ENCODE measurements at regions not wholly inside any gene's neighbourhood (a gene's known extent, or its start where the extent isn't known, plus 50 kb on each side); places are given as distances from the start of the nearest gene placed in this dataset.

DNA sequence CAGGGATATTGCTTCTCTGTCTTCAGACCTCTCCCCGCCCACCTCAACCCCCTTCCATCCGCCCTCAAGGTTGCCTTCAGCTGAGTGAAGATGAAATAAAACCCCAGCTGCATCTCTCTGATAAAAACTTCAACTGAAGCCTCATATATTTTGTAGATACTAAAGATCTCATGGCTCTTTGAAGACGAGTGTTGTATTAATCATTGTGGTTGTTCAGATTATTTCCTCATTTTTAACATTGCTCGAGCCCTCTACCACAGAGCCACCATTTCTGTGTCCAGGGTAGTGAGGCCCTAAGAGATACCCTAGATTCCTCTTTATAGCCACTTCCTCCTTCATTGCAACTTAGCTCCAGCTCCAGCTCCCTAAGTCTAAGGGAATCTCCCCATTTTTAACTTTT, 312.8 kb upstream of the ZNF507 start:
- no peak for TF ChIP-seq ZFX (IDR thresholded peaks at IDR 0.05)
- TF ChIP-seq, protein P1, sequence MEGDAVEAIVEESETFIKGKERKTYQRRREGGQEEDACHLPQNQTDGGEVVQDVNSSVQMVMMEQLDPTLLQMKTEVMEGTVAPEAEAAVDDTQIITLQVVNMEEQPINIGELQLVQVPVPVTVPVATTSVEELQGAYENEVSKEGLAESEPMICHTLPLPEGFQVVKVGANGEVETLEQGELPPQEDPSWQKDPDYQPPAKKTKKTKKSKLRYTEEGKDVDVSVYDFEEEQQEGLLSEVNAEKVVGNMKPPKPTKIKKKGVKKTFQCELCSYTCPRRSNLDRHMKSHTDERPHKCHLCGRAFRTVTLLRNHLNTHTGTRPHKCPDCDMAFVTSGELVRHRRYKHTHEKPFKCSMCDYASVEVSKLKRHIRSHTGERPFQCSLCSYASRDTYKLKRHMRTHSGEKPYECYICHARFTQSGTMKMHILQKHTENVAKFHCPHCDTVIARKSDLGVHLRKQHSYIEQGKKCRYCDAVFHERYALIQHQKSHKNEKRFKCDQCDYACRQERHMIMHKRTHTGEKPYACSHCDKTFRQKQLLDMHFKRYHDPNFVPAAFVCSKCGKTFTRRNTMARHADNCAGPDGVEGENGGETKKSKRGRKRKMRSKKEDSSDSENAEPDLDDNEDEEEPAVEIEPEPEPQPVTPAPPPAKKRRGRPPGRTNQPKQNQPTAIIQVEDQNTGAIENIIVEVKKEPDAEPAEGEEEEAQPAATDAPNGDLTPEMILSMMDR (conservative IDR thresholded peaks at IDR 0.05), result no peak
- no peak overlapping the region for H3K27ac ChIP-seq

DNA sequence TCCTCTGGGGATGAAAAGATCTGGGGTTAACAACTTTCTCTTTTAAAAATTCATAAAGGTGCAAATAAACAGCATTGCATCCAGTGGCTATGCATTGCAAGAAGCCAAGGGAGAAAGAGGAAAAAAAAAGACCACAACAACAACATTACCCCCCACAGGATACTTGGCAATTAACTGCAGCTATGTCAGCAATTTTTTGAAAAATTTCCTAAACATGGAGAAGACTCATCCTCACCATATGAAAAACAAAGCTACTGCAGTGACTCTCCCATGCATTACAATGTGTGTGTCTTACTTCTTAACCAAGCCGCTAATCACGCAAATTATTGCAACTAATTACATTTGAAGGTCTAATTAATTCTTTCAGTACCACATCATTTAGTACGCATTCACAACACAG, 309.8 kb upstream of the ZNF507 start:
- TF ChIP-seq, protein P1 (conservative IDR thresholded peaks at IDR 0.05), result no peak
- TF ChIP-seq ZFX (IDR thresholded peaks at IDR 0.05), result no peak
- H3K27ac ChIP-seq, result no peak overlapping the region

DNA sequence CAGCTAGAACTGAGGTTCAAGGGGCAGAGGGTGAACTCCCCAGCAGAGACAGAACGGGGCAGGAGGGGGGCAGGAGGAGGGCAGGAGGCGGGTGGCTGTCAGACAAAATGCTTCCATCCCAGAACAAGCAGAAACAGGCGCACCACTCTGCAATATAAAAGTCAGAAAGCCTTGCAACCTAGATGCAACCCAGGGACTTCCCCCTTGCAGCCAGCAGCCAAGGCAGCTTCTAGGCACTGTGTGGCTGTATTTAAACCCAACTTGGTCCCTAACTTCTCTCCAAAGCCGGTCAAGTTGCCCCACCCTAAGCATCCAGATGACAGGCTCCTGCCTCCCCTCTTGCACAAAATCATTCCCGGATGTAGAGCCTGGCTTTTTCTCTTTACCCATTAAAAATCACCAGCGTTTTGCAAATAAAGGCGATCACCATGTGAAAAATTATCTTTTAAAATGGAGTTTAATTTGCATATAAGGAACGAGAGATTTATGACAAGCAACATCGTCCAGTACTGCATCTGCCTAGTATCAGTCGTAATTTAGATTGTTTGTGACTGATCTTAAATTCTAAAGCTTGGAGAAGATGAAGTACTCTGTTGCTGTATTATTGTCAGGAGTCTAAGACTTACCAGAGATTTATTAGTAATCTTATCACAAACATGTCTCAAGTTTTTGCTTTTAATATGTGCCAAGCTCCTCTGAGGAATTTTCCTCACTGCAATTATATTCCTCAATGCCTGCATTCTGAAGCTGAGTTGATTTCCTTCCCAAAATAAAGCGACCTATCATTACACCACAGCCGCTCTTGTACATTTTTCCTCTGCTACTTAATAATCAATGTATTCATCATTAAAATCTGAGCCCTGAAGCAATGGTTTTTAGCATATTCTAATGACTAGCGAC, 307.1 kb upstream of the ZNF507 start:
- TF ChIP-seq, protein P1 (conservative IDR thresholded peaks at IDR 0.05), result no peak
- TF ChIP-seq ZFX (IDR thresholded peaks at IDR 0.05), result no peak

DNA sequence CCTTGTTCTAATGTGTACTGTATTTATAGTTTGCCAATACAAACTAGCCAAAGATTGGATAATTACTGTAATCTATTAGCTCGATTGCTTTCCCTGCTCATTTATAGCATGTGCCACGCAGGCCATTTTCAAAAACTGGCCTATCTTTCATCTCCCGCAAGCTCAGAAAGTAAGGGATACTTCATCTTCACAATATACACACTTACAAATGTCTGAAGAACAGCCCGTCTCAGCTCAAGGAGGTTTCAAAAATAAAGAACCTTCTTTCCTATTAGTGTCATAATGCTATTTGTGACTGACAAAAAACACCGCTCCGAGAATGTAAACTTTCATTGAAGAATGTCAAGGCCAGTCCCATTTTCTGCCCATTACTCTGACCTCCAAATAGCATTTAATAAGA, 306.4 kb upstream of the ZNF507 start:
- H3K27ac ChIP-seq, result no peak overlapping the region

More for the DNA sequence above, 307.1 kb upstream of the ZNF507 start:
- no peak overlapping the region for H3K27ac ChIP-seq

DNA sequence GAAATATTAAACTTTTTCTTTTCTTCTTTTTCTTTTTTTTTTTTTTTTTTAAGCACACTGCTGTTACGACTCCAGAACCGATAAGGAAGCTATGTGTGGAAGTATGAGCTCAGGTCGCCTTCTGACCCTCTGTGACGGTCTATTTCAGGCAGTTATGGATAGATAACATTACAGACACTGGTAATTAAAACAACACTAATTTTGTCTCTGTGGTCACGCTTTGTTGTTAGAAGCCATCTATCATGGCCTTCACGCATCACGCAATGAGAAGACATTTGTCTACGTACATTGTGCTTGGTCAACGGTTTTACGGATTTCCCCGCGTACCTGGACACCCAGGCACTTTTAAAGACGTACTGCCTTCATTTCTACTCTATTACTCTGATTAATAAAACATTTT, 306.0 kb upstream of the ZNF507 start:
- no peak for TF ChIP-seq ZFX (IDR thresholded peaks at IDR 0.05)
- TF ChIP-seq, protein P1 (conservative IDR thresholded peaks at IDR 0.05), result no peak
- no peak overlapping the region for H3K27ac ChIP-seq

More for the DNA sequence above, 306.4 kb upstream of the ZNF507 start:
- TF ChIP-seq, protein P1 (conservative IDR thresholded peaks at IDR 0.05), result no peak
- no peak for TF ChIP-seq ZFX (IDR thresholded peaks at IDR 0.05)

DNA sequence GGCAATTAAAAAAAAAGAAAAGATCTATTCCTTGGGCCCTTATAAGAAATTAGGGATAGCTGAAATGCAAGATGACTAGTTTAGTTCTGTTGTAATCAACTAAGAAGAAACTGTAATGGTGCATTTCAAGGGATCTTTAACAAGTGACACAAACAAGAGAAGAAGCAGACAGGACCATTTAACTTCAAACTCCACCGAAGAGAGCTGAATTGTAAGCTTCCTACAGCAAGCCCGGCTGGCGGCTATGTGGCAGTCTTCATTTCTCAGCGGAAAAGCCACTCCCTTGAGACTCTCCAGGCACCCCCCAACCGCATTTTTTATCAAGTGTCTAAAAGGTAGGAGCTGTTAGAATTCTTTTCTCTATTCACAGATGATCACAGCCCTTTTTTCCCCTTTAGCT, 305.2 kb upstream of the ZNF507 start:
- TF ChIP-seq, protein P1 (conservative IDR thresholded peaks at IDR 0.05), result no peak
- TF ChIP-seq ZFX (IDR thresholded peaks at IDR 0.05), result no peak
- no peak overlapping the region for H3K27ac ChIP-seq

DNA sequence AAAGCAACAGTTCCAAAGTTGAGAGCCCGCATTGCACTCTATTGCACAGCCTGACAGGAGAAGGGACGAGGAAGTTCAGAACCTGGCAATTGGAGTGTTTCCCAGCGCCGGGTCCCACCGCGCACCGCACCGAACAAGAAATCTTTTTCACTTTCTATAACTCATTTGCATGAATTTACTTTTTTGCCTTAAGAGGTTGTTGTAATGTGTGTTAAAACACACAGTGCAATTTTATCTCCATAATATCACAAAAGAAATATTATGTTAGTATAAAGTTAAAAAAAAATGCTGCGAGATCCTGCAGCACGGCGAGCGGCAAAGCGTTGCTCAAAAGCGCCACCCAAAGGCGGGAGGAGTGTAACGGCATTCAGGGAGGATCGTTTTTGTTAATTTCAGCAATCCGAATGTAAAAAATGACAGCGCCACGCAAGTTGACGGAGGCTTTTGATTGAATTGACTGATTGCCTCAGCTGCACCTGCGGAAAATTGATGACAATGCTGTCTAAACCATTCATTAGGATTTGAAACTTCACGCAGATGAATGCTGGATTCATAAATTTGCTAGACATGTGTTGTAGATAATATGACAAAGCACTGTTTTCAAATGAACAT, 303.6 kb upstream of the ZNF507 start:
- TF ChIP-seq ZFX (IDR thresholded peaks at IDR 0.05), result no peak
- TF ChIP-seq, protein P1 (conservative IDR thresholded peaks at IDR 0.05), result peak; percentile 94
- no peak overlapping the region for H3K27ac ChIP-seq

Data from C4-2B (cell line).